Transverse colon (tissue), 4 donors: ENCODE measurements at regions not wholly inside any gene's neighbourhood (a gene's known extent, or its start where the extent isn't known, plus 50 kb on each side); places are given as distances from the start of the nearest gene placed in this dataset.
A peak's percentile ranks its signal among the peaks of the same experiment; 100 is the strongest.

ENCODE experiments used
- DNase-seq: peaks from one replicate; pipeline ENCODE4 v3.0.0-alpha.2; 2019
- H3K27ac ChIP-seq, 4 donors: fragments of 200-600 bp; sonication (generic); 2 replicates each; pipeline ENCODE4 v1.5.1; 2016 to 2018; ENCODE audit warnings: inconsistent platforms in 4 of 4
- H3K27me3 ChIP-seq: fragments of 200-600 bp; sonication (generic); 2 replicates; pipeline ENCODE4 v1.5.1; 2017; ENCODE audit warnings: inconsistent platforms
- H3K36me3 ChIP-seq, 4 donors: fragments of 200-600 bp; sonication (generic); 2 replicates each; pipeline ENCODE4 v1.5.1; 2017 to 2019; ENCODE audit warnings: inconsistent platforms in 4 of 4
- H3K4me1 ChIP-seq, 4 donors: fragments of 200-600 bp; sonication (generic); 2 replicates each; pipeline ENCODE4 v1.5.1; 2017 to 2020; ENCODE audit warnings: inconsistent platforms in 4 of 4
- H3K4me3 ChIP-seq, 4 donors: fragments of 200-600 bp; sonication (generic); 1 replicate in 1 of 4; 2 replicates in 3 of 4; pipeline versions ENCODE4 v1.5.1 to v1.6.1; 2017 to 2019; ENCODE audit warnings: inconsistent platforms in 4 of 4
- H3K9me3 ChIP-seq, 2 donors: fragments of 200-600 bp; sonication (generic); 2 replicates each; pipeline ENCODE4 v1.5.1; 2017 to 2019; ENCODE audit warnings: inconsistent platforms in 2 of 2
- EP300 ChIP-seq: sonication (generic); formaldehyde crosslinking; IDR thresholded peaks from one replicate; pipeline ENCODE4 v1.6.1; 2017; ENCODE audit warnings: antibody characterized with exemption, low read depth
- POLR2A ChIP-seq: fragments of 450-650 bp; IDR thresholded peaks from one replicate; pipeline ENCODE4 v1.6.1; 2016; ENCODE audit warnings: antibody characterized with exemption, mild to moderate bottlenecking, moderate library complexity
- POLR2AphosphoS5 ChIP-seq, 3 donors: sonication (generic); formaldehyde crosslinking; IDR thresholded peaks; one replicate each; pipeline ENCODE4 v1.6.1; 2016; ENCODE audit warnings: antibody characterized with exemption in 3 of 3
- WGBS, 2 donors: methylation state at CpG; one replicate each; pipeline ENCODE4 v1.1.5; 2018; ENCODE audit warnings: low coverage in 1 of 2; 5-methylcytosine and 5-hydroxymethylcytosine counted together
- in situ Hi-C, 4 donors: fragments of 200-750 bp; cut with MboI; loops; one replicate each; pipeline versions ENCODE4 v1.15.0 to v1.15.1; 2017; ENCODE audit warnings: low sequenced_read_pairs in 3 of 4, low pct_ligation_motif_present in 1 of 4, low pct_unique_long_range_greater_than_20kb in 1 of 4
- intact Hi-C: fragments of 100-400 bp; cut with DNase I; formaldehyde crosslinking; loops from one replicate; pipeline ENCODE4 v1.15.1; 2023; ENCODE audit warnings: low total_unique reads
- TF ChIP-seq, protein P1 (sequence below), 5 experiments: fragments of 200-600 bp in 3 of 5; fragments of 450-650 bp in 2 of 5; sonication (generic) in 3 of 5; IDR thresholded peaks; 1 replicate in 2 of 5; 2 replicates in 3 of 5; pipeline ENCODE4 v1.5.1; 2016 to 2017; ENCODE audit warnings: antibody characterized with exemption in 5 of 5, inconsistent platforms in 3 of 5, mild to moderate bottlenecking in 2 of 5, moderate library complexity in 1 of 5

- H3K4me1 ChIP-seq = no peaks in the 10 kb centered on the region
- no peak overlapping the region for H3K4me3 ChIP-seq
- in situ Hi-C loops (no loop called here), intact Hi-C loops (no loop called here)
- no peaks in the 10 kb centered on the region for H3K36me3 ChIP-seq
- TF ChIP-seq, protein P1, sequence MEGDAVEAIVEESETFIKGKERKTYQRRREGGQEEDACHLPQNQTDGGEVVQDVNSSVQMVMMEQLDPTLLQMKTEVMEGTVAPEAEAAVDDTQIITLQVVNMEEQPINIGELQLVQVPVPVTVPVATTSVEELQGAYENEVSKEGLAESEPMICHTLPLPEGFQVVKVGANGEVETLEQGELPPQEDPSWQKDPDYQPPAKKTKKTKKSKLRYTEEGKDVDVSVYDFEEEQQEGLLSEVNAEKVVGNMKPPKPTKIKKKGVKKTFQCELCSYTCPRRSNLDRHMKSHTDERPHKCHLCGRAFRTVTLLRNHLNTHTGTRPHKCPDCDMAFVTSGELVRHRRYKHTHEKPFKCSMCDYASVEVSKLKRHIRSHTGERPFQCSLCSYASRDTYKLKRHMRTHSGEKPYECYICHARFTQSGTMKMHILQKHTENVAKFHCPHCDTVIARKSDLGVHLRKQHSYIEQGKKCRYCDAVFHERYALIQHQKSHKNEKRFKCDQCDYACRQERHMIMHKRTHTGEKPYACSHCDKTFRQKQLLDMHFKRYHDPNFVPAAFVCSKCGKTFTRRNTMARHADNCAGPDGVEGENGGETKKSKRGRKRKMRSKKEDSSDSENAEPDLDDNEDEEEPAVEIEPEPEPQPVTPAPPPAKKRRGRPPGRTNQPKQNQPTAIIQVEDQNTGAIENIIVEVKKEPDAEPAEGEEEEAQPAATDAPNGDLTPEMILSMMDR (IDR thresholded peaks at IDR 0.05) = no peak
- TF ChIP-seq POLR2A = no peak
- no peak for TF ChIP-seq EP300
- no peak for TF ChIP-seq POLR2AphosphoS5 (IDR thresholded peaks at IDR 0.05)
- no peak overlapping the region for H3K27ac ChIP-seq
- H3K27me3 ChIP-seq = no peaks in the 10 kb centered on the region
- 72 to 75% methylated on average over 1 of the region's 1 CpG for WGBS, 2 donors
- DNase-seq = no peak
- peaks cover 0 to 13% of the 10 kb centered on the region in 2 donors for H3K9me3 ChIP-seq
Observed at GRCh38 chr4:32290102-32290501, 1569.9 kb downstream of the PCDH7 start.

DNA sequence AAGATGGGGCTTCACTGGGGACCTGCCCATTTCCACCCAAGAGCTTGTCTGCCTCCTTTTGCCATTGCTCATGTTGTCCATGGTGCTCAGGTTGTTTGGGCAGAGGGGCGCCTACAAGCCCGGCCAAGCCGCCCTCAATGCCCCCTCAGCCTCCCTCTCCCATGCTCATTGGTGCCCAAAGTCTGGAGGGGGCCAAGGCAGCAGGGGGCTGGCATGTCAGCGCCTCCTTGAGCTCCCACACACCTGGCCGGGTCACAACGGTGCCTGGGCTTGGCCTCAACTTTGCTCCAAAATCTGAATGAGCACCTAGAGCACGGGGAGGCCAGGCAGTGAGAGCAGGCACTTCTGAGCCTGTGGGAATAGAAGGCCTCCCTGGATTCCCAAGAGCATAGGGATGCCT lies 1598.8 kb downstream of the PCDH7 start:
- WGBS, 2 donors = 89% methylated on average over 6 of the region's 7 CpGs; no CpG with 5 or more reads in 1 of the 2 donors
- H3K27ac ChIP-seq = no peak overlapping the region

DNA sequence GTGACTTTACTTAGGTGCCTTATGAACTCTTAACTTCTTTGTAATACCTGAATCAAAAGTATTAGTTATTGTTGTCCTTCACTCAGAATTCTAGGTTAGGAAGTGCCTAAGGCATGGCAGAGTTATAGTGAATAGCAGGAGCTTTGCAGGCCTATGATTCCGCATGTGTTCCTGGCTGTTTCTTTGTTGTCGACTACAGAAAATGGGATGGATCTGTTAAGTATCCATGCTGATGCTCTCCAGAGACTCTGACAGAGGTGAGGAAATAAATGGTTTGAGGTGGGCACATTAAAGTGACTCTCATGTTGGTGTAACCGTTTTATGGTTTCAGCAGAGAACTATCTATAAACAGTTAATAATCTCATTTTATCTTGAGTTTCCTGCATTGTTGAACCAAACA lies 1601.3 kb downstream of the PCDH7 start:
- no peak overlapping the region for H3K4me3 ChIP-seq
- DNase-seq = no peak
- H3K9me3 ChIP-seq = no peaks in the 10 kb centered on the region
- WGBS, 2 donors = 56 to 58% methylated on average over 2 to 3 of the region's 3 CpGs
- no peaks in the 10 kb centered on the region for H3K27me3 ChIP-seq
- H3K27ac ChIP-seq = no peak overlapping the region
- intact Hi-C loops (no loop called here), in situ Hi-C loops (no loop called here)
- no peak for TF ChIP-seq POLR2A
- TF ChIP-seq POLR2AphosphoS5 (IDR thresholded peaks at IDR 0.05) = no peak
- TF ChIP-seq EP300 = no peak
- TF ChIP-seq, protein P1 (IDR thresholded peaks at IDR 0.05) = no peak
- no peaks in the 10 kb centered on the region for H3K36me3 ChIP-seq
- no peaks in the 10 kb centered on the region for H3K4me1 ChIP-seq

More for the DNA sequence above, 1598.8 kb downstream of the PCDH7 start:
- Histone ChIP-seq H3K4me3 (no peak overlapping the region), H3K36me3 (no peaks in the 10 kb centered on the region), H3K27me3 (no peaks in the 10 kb centered on the region), H3K4me1 (no peaks in the 10 kb centered on the region), H3K9me3 (no peaks in the 10 kb centered on the region)
- intact Hi-C loops (no loop called here), in situ Hi-C loops (no loop called here)
- TF ChIP-seq EP300 = no peak
- no peak for TF ChIP-seq POLR2A
- TF ChIP-seq, protein P1 (IDR thresholded peaks at IDR 0.05) = no peak
- TF ChIP-seq POLR2AphosphoS5 (IDR thresholded peaks at IDR 0.05) = no peak
- DNase-seq = no peak

DNA sequence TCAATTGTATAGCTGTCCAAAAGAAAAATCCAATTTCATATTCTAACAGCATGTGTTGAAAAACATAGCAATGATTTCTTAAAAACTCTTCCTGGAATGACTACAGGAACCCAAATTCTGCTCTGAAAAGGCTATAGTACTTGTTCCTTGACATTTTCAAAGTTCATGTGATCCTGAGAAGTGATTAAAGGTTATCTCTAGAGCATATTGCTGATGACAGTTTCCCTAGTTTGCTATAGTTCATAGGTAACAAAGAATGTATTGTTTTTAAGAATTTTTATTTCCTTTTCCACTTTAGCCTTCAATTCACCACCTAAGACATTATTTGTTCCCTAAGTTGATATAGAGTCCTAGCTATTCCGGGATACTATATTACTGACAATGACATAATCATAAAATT lies 1614.6 kb downstream of the PCDH7 start:
- no peak for TF ChIP-seq EP300
- TF ChIP-seq POLR2A = no peak
- TF ChIP-seq POLR2AphosphoS5 (IDR thresholded peaks at IDR 0.05) = no peak
- TF ChIP-seq, protein P1 (IDR thresholded peaks at IDR 0.05) = no peak
- WGBS, 2 donors = 55% methylated on average over 1 of the region's 1 CpG
- DNase-seq = no peak
- Histone ChIP-seq H3K27me3 (no peaks in the 10 kb centered on the region), H3K4me1 (peaks cover 0 to 34% (median 17%) of the 10 kb centered on the region in 4 donors), H3K36me3 (no peaks in the 10 kb centered on the region), H3K4me3 (no peak overlapping the region), H3K9me3 (no peaks in the 10 kb centered on the region), H3K27ac (peak overlapping the region in 2 of 4 donors; percentile 31 to 52)
- in situ Hi-C loops (no loop called here), intact Hi-C loops (no loop called here)
